GM18507 (cell line): ENCODE measurements at regions not wholly inside any gene's neighbourhood (a gene's known extent, or its start where the extent isn't known, plus 50 kb on each side); places are given as distances from the start of the nearest gene placed in this dataset.

Source experiments
- DNase-seq: peaks from one replicate; pipeline ENCODE4 v3.0.0; 2011; ENCODE audit warnings: low read depth; ENCODE audit not compliant: insufficient read length; ENCODE audit errors: extremely low spot score
- FAIRE-seq: peaks from 2 replicates; lab custom pipeline; 2011; peaks lifted over from hg19 to GRCh38; lab: Jason Lieb, UNC

- DNase-seq (no peak), FAIRE-seq (no peak)
These were observed 321.6 kb upstream of the TENM4 start for GRCh38 chr11:79762279-79762921.

- FAIRE-seq (no peak), DNase-seq (no peak)
These were observed 317.5 kb upstream of the TENM4 start for GRCh38 chr11:79758325-79758724.

GRCh38 chr11:79747406-79747805 is 306.6 kb upstream of the TENM4 start:
- no peak for FAIRE-seq

GRCh38 chr11:79744941-79745340 is 304.1 kb upstream of the TENM4 start:
- FAIRE-seq: no peak
- DNase-seq: no peak

More at GRCh38 chr11:79747406-79747805, 306.6 kb upstream of the TENM4 start:
- no peak for DNase-seq

- FAIRE-seq (no peak), DNase-seq (no peak)
These were observed 301.3 kb upstream of the TENM4 start for GRCh38 chr11:79742176-79742575.

- no peak for FAIRE-seq
- no peak for DNase-seq
These were observed 298.8 kb upstream of the TENM4 start for GRCh38 chr11:79739591-79739990.

GRCh38 chr11:79727221-79727620 is 286.4 kb upstream of the TENM4 start:
- FAIRE-seq (no peak), DNase-seq (no peak)

- FAIRE-seq (no peak), DNase-seq (no peak)
These were observed 279.3 kb upstream of the TENM4 start for GRCh38 chr11:79720115-79720514.

- peak; percentile 70 for FAIRE-seq
- peak; percentile 4 for DNase-seq
These were observed 267.6 kb upstream of the TENM4 start for GRCh38 chr11:79708319-79708932.

- DNase-seq (no peak), FAIRE-seq (no peak)
These were observed 264.8 kb upstream of the TENM4 start for GRCh38 chr11:79705648-79706047.

- FAIRE-seq (no peak), DNase-seq (no peak)
These were observed 261.5 kb upstream of the TENM4 start for GRCh38 chr11:79702303-79702702.

- no peak for DNase-seq
These were observed 258.4 kb upstream of the TENM4 start for GRCh38 chr11:79699246-79699645.

GRCh38 chr11:79697905-79698304 is 257.1 kb upstream of the TENM4 start:
- DNase-seq (no peak), FAIRE-seq (no peak)

More at GRCh38 chr11:79699246-79699645, 258.4 kb upstream of the TENM4 start:
- FAIRE-seq: no peak

GRCh38 chr11:79694368-79694767 is 253.5 kb upstream of the TENM4 start:
- DNase-seq (no peak), FAIRE-seq (no peak)

GRCh38 chr11:79691445-79691844 is 250.6 kb upstream of the TENM4 start:
- FAIRE-seq (no peak), DNase-seq (no peak)

- no peak for FAIRE-seq
- DNase-seq: no peak
These were observed 246.0 kb upstream of the TENM4 start for GRCh38 chr11:79686703-79687419.

- DNase-seq (no peak), FAIRE-seq (no peak)
These were observed 243.1 kb upstream of the TENM4 start for GRCh38 chr11:79683930-79684329.

GRCh38 chr11:79678780-79679452 is 238.1 kb upstream of the TENM4 start:
- DNase-seq (no peak), FAIRE-seq (no peak)

- no peak for FAIRE-seq
- no peak for DNase-seq
These were observed 235.6 kb upstream of the TENM4 start for GRCh38 chr11:79676396-79676795.

- no peak for FAIRE-seq
- DNase-seq: no peak
These were observed 234.3 kb upstream of the TENM4 start for GRCh38 chr11:79675081-79675480.
